Mesenchymal stem cell (in vitro differentiated cells and primary cell): ENCODE measurements at regions not wholly inside any gene's neighbourhood (a gene's known extent, or its start where the extent isn't known, plus 50 kb on each side); places are given as distances from the start of the nearest gene placed in this dataset.

Source experiments
- DNase-seq: peaks from one replicate; pipeline ENCODE4 v3.0.0-alpha.2; 2013
- H2AFZ ChIP-seq: one replicate; pipeline ENCODE4 v1.6.1; 2013; ENCODE audit warnings: low read depth, mild to moderate bottlenecking, control low read depth, inconsistent platforms, low read length, moderate library complexity
- H2AK5ac ChIP-seq: 2 replicates; pipeline ENCODE4 v1.6.1; 2013; ENCODE audit warnings: low read length, moderate library complexity, mild to moderate bottlenecking, inconsistent platforms; ENCODE audit not compliant: severe bottlenecking
- H2BK120ac ChIP-seq: one replicate; pipeline ENCODE4 v1.6.1; 2013; ENCODE audit warnings: low read depth, mild to moderate bottlenecking, inconsistent platforms, low read length, moderate library complexity
- H2BK12ac ChIP-seq, 2 experiments: one replicate each; pipeline ENCODE4 v1.6.1; 2013; ENCODE audit warnings: inconsistent platforms in 2 of 2, low read length in 2 of 2, mild to moderate bottlenecking in 2 of 2, moderate library complexity in 2 of 2, control low read depth in 1 of 2
- H2BK15ac ChIP-seq: one replicate; pipeline ENCODE4 v1.6.1; 2013; ENCODE audit warnings: mild to moderate bottlenecking, low read depth, inconsistent platforms; ENCODE audit not compliant: poor library complexity, severe bottlenecking
- H2BK5ac ChIP-seq: 2 replicates; pipeline ENCODE4 v1.6.1; 2013; ENCODE audit warnings: low read depth, mild to moderate bottlenecking, low read length, control low read depth, inconsistent platforms; ENCODE audit not compliant: poor library complexity, severe bottlenecking
- H3K14ac ChIP-seq, 2 experiments: one replicate each; pipeline ENCODE4 v1.6.1; 2013; ENCODE audit warnings: inconsistent platforms in 2 of 2, low read length in 2 of 2, control low read depth in 1 of 2, mild to moderate bottlenecking in 1 of 2, moderate library complexity in 1 of 2
- H3K18ac ChIP-seq, 2 experiments: one replicate each; pipeline ENCODE4 v1.6.1; 2013; ENCODE audit warnings: inconsistent platforms in 2 of 2, low read length in 2 of 2, control low read depth in 1 of 2, low read depth in 1 of 2, mild to moderate bottlenecking in 1 of 2
- H3K23ac ChIP-seq, 2 experiments: one replicate each; pipeline ENCODE4 v1.6.1; 2013; ENCODE audit warnings: inconsistent platforms in 2 of 2, low read length in 2 of 2, mild to moderate bottlenecking in 2 of 2, moderate library complexity in 2 of 2, control low read depth in 1 of 2
- H3K27ac ChIP-seq: 2 replicates; pipeline ENCODE4 v1.5.1; 2013; ENCODE audit warnings: mild to moderate bottlenecking, moderate library complexity, low read length, control low read depth, inconsistent platforms; ENCODE audit not compliant: poor library complexity, severe bottlenecking
- H3K27me3 ChIP-seq, 2 experiments: 2 replicates each; pipeline versions ENCODE4 v1.6.1 to v1.7.0; 2013; ENCODE audit warnings: low read length in 2 of 2, mild to moderate bottlenecking in 2 of 2, moderate library complexity in 2 of 2, control low read depth in 1 of 2, inconsistent platforms in 1 of 2; ENCODE audit not compliant: control insufficient read depth in 1 of 2, insufficient read depth in 1 of 2
- H3K36me3 ChIP-seq, 2 experiments: 2 replicates each; pipeline versions ENCODE4 v1.6.1 to v1.7.0; 2013; ENCODE audit warnings: low read length in 2 of 2, control low read depth in 1 of 2, inconsistent platforms in 1 of 2, low read depth in 1 of 2, mild to moderate bottlenecking in 1 of 2; ENCODE audit not compliant: insufficient read depth in 2 of 2, control insufficient read depth in 1 of 2
- H3K4ac ChIP-seq, 2 experiments: one replicate each; pipeline ENCODE4 v1.6.1; 2013; ENCODE audit warnings: inconsistent platforms in 2 of 2, low read length in 2 of 2, mild to moderate bottlenecking in 2 of 2, moderate library complexity in 2 of 2, control low read depth in 1 of 2, low read depth in 1 of 2
- H3K4me1 ChIP-seq: 2 replicates; pipeline ENCODE4 v1.6.1; 2013; ENCODE audit warnings: low read depth, low read length, control low read depth; ENCODE audit not compliant: control insufficient read depth, insufficient read depth
- H3K4me2 ChIP-seq: 2 replicates; pipeline ENCODE4 v1.6.1; 2013; ENCODE audit warnings: low read length, mild to moderate bottlenecking, inconsistent platforms; ENCODE audit not compliant: poor library complexity, severe bottlenecking
- H3K4me3 ChIP-seq, 2 experiments: 2 replicates each; pipeline versions ENCODE4 v1.5.1 to v1.7.0; 2013; ENCODE audit warnings: low read length in 2 of 2, mild to moderate bottlenecking in 2 of 2, control low read depth in 1 of 2, low read depth in 1 of 2; ENCODE audit not compliant: insufficient read depth in 1 of 2
- H3K79me1 ChIP-seq: replicated peaks from 2 replicates; pipeline ENCODE4 v1.6.1; 2013; ENCODE audit warnings: mild to moderate bottlenecking, control low read depth, low read length, inconsistent platforms; ENCODE audit not compliant: poor library complexity, severe bottlenecking
- H3K9ac ChIP-seq: 2 replicates; pipeline ENCODE4 v1.7.0; 2013; ENCODE audit warnings: mild to moderate bottlenecking, low read length, moderate library complexity
- H3K9me3 ChIP-seq: 2 replicates; pipeline ENCODE4 v1.7.0; 2013; ENCODE audit warnings: mild to moderate bottlenecking, low read length; ENCODE audit not compliant: control insufficient read depth
- H4K8ac ChIP-seq: one replicate; pipeline ENCODE4 v1.6.1; 2013; ENCODE audit warnings: inconsistent platforms, mild to moderate bottlenecking, low read length, moderate library complexity
- H4K91ac ChIP-seq: one replicate; pipeline ENCODE4 v1.6.1; 2013; ENCODE audit warnings: mild to moderate bottlenecking, low read length, inconsistent platforms
- WGBS: methylation state at CpG from one replicate; pipeline ENCODE4 v1.1.7; 2013; ENCODE audit warnings: mixed read lengths; 5-methylcytosine and 5-hydroxymethylcytosine counted together

GRCh38 chr22:47433627-47434026, 671.2 kb downstream of the TBC1D22A start:
- Histone ChIP-seq H3K23ac (no peak overlapping the region), H3K79me1 (no peaks in the 10 kb centered on the region), H3K4me2 (no peak overlapping the region), H2BK5ac (no peak overlapping the region), H3K4me3 (no peak overlapping the region), H3K9ac (no peak overlapping the region), H3K4me1 (no peaks in the 10 kb centered on the region), H3K27ac (no peak overlapping the region), H3K36me3 (no peaks in the 10 kb centered on the region), H2AFZ (no peak overlapping the region), H4K8ac (no peak overlapping the region), H2BK12ac (no peak overlapping the region), H2AK5ac (no peak overlapping the region), H3K18ac (no peak overlapping the region), H3K14ac (no peak overlapping the region), H2BK120ac (no peak overlapping the region), H3K9me3 (peaks cover 31% of the 10 kb centered on the region), H3K4ac (no peak overlapping the region), H4K91ac (no peak overlapping the region), H3K27me3 (no peaks in the 10 kb centered on the region), H2BK15ac (no peak overlapping the region)
- 35% methylated on average over 2 of the region's 5 CpGs for WGBS
- no peak for DNase-seq

- Histone ChIP-seq H4K8ac (no peak overlapping the region), H3K9me3 (peaks cover 31% of the 10 kb centered on the region), H3K4me1 (no peaks in the 10 kb centered on the region), H3K4me2 (no peak overlapping the region), H3K9ac (no peak overlapping the region), H3K23ac (no peak overlapping the region), H2BK12ac (no peak overlapping the region), H3K36me3 (no peaks in the 10 kb centered on the region), H3K4me3 (no peak overlapping the region), H3K4ac (no peak overlapping the region), H2BK5ac (no peak overlapping the region), H2BK15ac (no peak overlapping the region), H2AK5ac (no peak overlapping the region), H2BK120ac (no peak overlapping the region), H3K18ac (no peak overlapping the region), H3K27ac (no peak overlapping the region), H3K27me3 (no peaks in the 10 kb centered on the region), H3K79me1 (no peaks in the 10 kb centered on the region), H3K14ac (no peak overlapping the region), H2AFZ (no peak overlapping the region), H4K91ac (no peak overlapping the region)
- 70% methylated on average over 7 of the region's 7 CpGs for WGBS
- no peak for DNase-seq
Measured at GRCh38 chr22:47432683-47433082, 670.2 kb downstream of the TBC1D22A start.

GRCh38 chr22:47423861-47424820, 661.7 kb downstream of the TBC1D22A start:
- Histone ChIP-seq H4K8ac (no peak overlapping the region), H2BK120ac (no peak overlapping the region), H3K27ac (no peak overlapping the region), H3K27me3 (peaks cover 0 to 12% of the 10 kb centered on the region in 2 experiments), H3K79me1 (no peaks in the 10 kb centered on the region), H3K18ac (no peak overlapping the region), H3K9me3 (peaks cover 2% of the 10 kb centered on the region), H2BK12ac (no peak overlapping the region), H4K91ac (no peak overlapping the region), H3K14ac (no peak overlapping the region), H2AK5ac (no peak overlapping the region), H3K4ac (no peak overlapping the region), H2BK15ac (no peak overlapping the region), H3K36me3 (no peaks in the 10 kb centered on the region), H2BK5ac (no peak overlapping the region), H3K23ac (no peak overlapping the region), H3K4me1 (no peaks in the 10 kb centered on the region), H3K4me2 (no peak overlapping the region), H2AFZ (no peak overlapping the region), H3K9ac (no peak overlapping the region), H3K4me3 (no peak overlapping the region)
- WGBS, result 63% methylated on average over 21 of the region's 21 CpGs
- DNase-seq, result no peak

GRCh38 chr22:47423266-47423665, 660.8 kb downstream of the TBC1D22A start:
- Histone ChIP-seq H4K8ac (no peak overlapping the region), H3K23ac (no peak overlapping the region), H3K4ac (no peak overlapping the region), H3K27ac (no peak overlapping the region), H3K18ac (no peak overlapping the region), H2BK15ac (no peak overlapping the region), H4K91ac (no peak overlapping the region), H2AFZ (no peak overlapping the region), H2AK5ac (no peak overlapping the region), H3K9me3 (peaks cover 4% of the 10 kb centered on the region), H2BK5ac (no peak overlapping the region), H3K4me2 (no peak overlapping the region), H3K79me1 (no peaks in the 10 kb centered on the region), H3K14ac (no peak overlapping the region), H3K36me3 (no peaks in the 10 kb centered on the region), H3K4me1 (no peaks in the 10 kb centered on the region), H3K4me3 (no peak overlapping the region), H2BK120ac (no peak overlapping the region), H3K9ac (no peak overlapping the region), H2BK12ac (no peak overlapping the region), H3K27me3 (peaks cover 0 to 12% of the 10 kb centered on the region in 2 experiments)
- 65% methylated on average over 9 of the region's 9 CpGs for WGBS
- no peak for DNase-seq
